ENCODE measurements at regions not wholly inside any gene's neighbourhood (a gene's known extent, or its start where the extent isn't known, plus 50 kb on each side); places are given as distances from the start of the nearest gene placed in this dataset.

- H3K27me3 Mint-ChIP-seq: no peaks in the 10 kb centered on the region
- H3K9me3 ChIP-seq (ENCODE audit: control extremely low read depth in 1 of 3, control insufficient read depth in 2 of 3, insufficient read depth in 1 of 3, low read length in 2 of 3): no peaks in the 10 kb centered on the region
- H3K27ac ChIP-seq (ENCODE audit: low read length in 2 of 2): no peak overlapping the region
- no peak overlapping the region for H2AFZ ChIP-seq (ENCODE audit: insufficient read depth, low read depth, low read length, poor library complexity, severe bottlenecking)
- H3K4me1 Mint-ChIP-seq: peaks cover 51% of the 10 kb centered on the region
- no peak overlapping the region for H3K9ac ChIP-seq (ENCODE audit: low read length)
- TF ChIP-seq, protein P1, sequence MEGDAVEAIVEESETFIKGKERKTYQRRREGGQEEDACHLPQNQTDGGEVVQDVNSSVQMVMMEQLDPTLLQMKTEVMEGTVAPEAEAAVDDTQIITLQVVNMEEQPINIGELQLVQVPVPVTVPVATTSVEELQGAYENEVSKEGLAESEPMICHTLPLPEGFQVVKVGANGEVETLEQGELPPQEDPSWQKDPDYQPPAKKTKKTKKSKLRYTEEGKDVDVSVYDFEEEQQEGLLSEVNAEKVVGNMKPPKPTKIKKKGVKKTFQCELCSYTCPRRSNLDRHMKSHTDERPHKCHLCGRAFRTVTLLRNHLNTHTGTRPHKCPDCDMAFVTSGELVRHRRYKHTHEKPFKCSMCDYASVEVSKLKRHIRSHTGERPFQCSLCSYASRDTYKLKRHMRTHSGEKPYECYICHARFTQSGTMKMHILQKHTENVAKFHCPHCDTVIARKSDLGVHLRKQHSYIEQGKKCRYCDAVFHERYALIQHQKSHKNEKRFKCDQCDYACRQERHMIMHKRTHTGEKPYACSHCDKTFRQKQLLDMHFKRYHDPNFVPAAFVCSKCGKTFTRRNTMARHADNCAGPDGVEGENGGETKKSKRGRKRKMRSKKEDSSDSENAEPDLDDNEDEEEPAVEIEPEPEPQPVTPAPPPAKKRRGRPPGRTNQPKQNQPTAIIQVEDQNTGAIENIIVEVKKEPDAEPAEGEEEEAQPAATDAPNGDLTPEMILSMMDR (IDR thresholded peaks at IDR 0.05): no peak
- no peak for TF ChIP-seq EZH2 (IDR thresholded peaks at IDR 0.05; ENCODE audit: borderline replicate concordance, insufficient read depth, low read depth, low read length, poor library complexity, severe bottlenecking)
- no peak overlapping the region for H3K4me3 Mint-ChIP-seq
- intact Hi-C loops (cut with micrococcal nuclease): no loop called here
- CTCF ChIA-PET: no interaction called here
- H3K4me3 ChIP-seq (ENCODE audit: control extremely low read depth in 1 of 5, extremely low read depth in 1 of 5, insufficient read depth in 1 of 5, low read depth in 2 of 5, low read length in 4 of 5): no peak overlapping the region
- POLR2A ChIA-PET: interaction anchor here (0.9 kb wide), 1 partner anchor 18 kb away, joined by 6 read pairs; no protein-coding TSS in a partner anchor
- ATAC-seq (ENCODE audit: low read depth) (no peak), DNase-seq (no peak)
- no peak overlapping the region for H3K4me2 ChIP-seq (replicated peaks; ENCODE audit: low read depth, low read length, poor library complexity, severe bottlenecking)
- no CpG with 5 or more reads among the region's 1 CpG for whole genome bisulfite sequencing (ENCODE audit: insufficient coverage)
- peaks cover 5% of the 10 kb centered on the region for H4K20me1 ChIP-seq (ENCODE audit: control insufficient read depth, insufficient read depth, low read length, poor library complexity, severe bottlenecking)
- peaks cover 10 to 17% of the 10 kb centered on the region in 2 experiments for H3K36me3 ChIP-seq (replicated peaks in 1 of 2; ENCODE audit: control extremely low read depth in 1 of 2, control insufficient read depth in 1 of 2, extremely low read depth in 1 of 2, insufficient read depth in 2 of 2, low read length in 1 of 2)
- peaks cover 98% of the 10 kb centered on the region for H3K79me2 ChIP-seq (ENCODE audit: control insufficient read depth, insufficient read depth, low read length)
- no peaks in the 10 kb centered on the region for H3K27me3 ChIP-seq (replicated peaks in 1 of 4; ENCODE audit: control extremely low read depth in 1 of 4, control insufficient read depth in 3 of 4, insufficient read depth in 4 of 4, low read length in 3 of 4)
- H3K4me1 ChIP-seq (ENCODE audit: control insufficient read depth in 2 of 2, insufficient read depth in 2 of 2, low read length in 2 of 2): peaks cover 10 to 46% of the 10 kb centered on the region in 2 donors
- no peaks in the 10 kb centered on the region for H3K9me3 Mint-ChIP-seq (ENCODE audit: insufficient read depth)
- H3K27ac Mint-ChIP-seq: no peak overlapping the region
These were observed 58.1 kb downstream of the KCNRG start for GRCh38 chr13:50073340-50073739.

- intact Hi-C loops (cut with micrococcal nuclease): no loop called here
- Mint-ChIP-seq H3K4me3 (no peak overlapping the region), H3K27ac (no peak overlapping the region), H3K4me1 (peaks cover 56% of the 10 kb centered on the region), H3K27me3 (no peaks in the 10 kb centered on the region), H3K9me3 (ENCODE audit: insufficient read depth) (no peaks in the 10 kb centered on the region)
- ATAC-seq (ENCODE audit: low read depth) (no peak), DNase-seq (no peak)
- Histone ChIP-seq H4K20me1 (ENCODE audit: control insufficient read depth, insufficient read depth, low read length, poor library complexity, severe bottlenecking) (peaks cover 3% of the 10 kb centered on the region), H3K27me3 (replicated peaks in 1 of 4; ENCODE audit: control extremely low read depth in 1 of 4, control insufficient read depth in 3 of 4, insufficient read depth in 4 of 4, low read length in 3 of 4) (no peaks in the 10 kb centered on the region), H3K79me2 (ENCODE audit: control insufficient read depth, insufficient read depth, low read length) (peaks cover 98% of the 10 kb centered on the region), H3K36me3 (replicated peaks in 1 of 2; ENCODE audit: control extremely low read depth in 1 of 2, control insufficient read depth in 1 of 2, extremely low read depth in 1 of 2, insufficient read depth in 2 of 2, low read length in 1 of 2) (peaks cover 0 to 13% of the 10 kb centered on the region in 2 experiments), H2AFZ (ENCODE audit: insufficient read depth, low read depth, low read length, poor library complexity, severe bottlenecking) (no peak overlapping the region), H3K9me3 (ENCODE audit: control extremely low read depth in 1 of 3, control insufficient read depth in 2 of 3, insufficient read depth in 1 of 3, low read length in 2 of 3) (no peaks in the 10 kb centered on the region), H3K4me1 (ENCODE audit: control insufficient read depth in 2 of 2, insufficient read depth in 2 of 2, low read length in 2 of 2) (peaks cover 10 to 57% of the 10 kb centered on the region in 2 donors), H3K4me2 (replicated peaks; ENCODE audit: low read depth, low read length, poor library complexity, severe bottlenecking) (peak overlapping the region; percentile 66), H3K4me3 (ENCODE audit: control extremely low read depth in 1 of 5, extremely low read depth in 1 of 5, insufficient read depth in 1 of 5, low read depth in 2 of 5, low read length in 4 of 5) (no peak overlapping the region), H3K27ac (ENCODE audit: low read length in 2 of 2) (peak overlapping the region in 1 of 2 donors; percentile 21), H3K9ac (ENCODE audit: low read length) (no peak overlapping the region)
- no peak for TF ChIP-seq EZH2 (IDR thresholded peaks at IDR 0.05; ENCODE audit: borderline replicate concordance, insufficient read depth, low read depth, low read length, poor library complexity, severe bottlenecking)
- TF ChIP-seq, protein P1 (IDR thresholded peaks at IDR 0.05): no peak
- CTCF ChIA-PET: interaction anchor here (0.6 to 3.6 kb wide), 4 partner anchors 10 to 99 kb away, joined by 3 to 10 read pairs (median 5); no protein-coding TSS in a partner anchor
- POLR2A ChIA-PET: interaction anchor here (1.0 to 1.3 kb wide), 3 partner anchors 50 to 837 kb away, joined by 4 to 9 read pairs (median 5); partner anchors contain the start of gene TRIM13
- no CpG with 5 or more reads among the region's 1 CpG for WGBS (ENCODE audit: insufficient coverage)
These were observed 59.6 kb downstream of the KCNRG start for GRCh38 chr13:50074843-50075242.
